RWPE1 (cell line): ENCODE measurements at regions not wholly inside any gene's neighbourhood (a gene's known extent, or its start where the extent isn't known, plus 50 kb on each side); places are given as distances from the start of the nearest gene placed in this dataset.

Experiments used
- CTCF ChIA-PET: fragments of 350-600 bp; sonication (Branson Sonifier 250); formaldehyde crosslinking; extraction: SDS; loops from one replicate; lab custom pipeline; 2021; lab: Yijun Ruan, JAX
- POLR2A ChIA-PET: fragments of 400-600 bp; formaldehyde crosslinking; extraction: SDS; loops from one replicate; lab custom pipeline; 2020; ENCODE audit warnings: antibody characterized with exemption; ENCODE audit not compliant: low non-redundant PET; lab: Yijun Ruan, JAX
- DNase-seq: peaks from one replicate; pipeline ENCODE4 v3.0.0; 2012; ENCODE audit warnings: low spot score
- H3K27ac ChIP-seq: fragments of 450-650 bp; 2 replicates; pipeline ENCODE4 v1.5.1; 2017
- CTCF ChIP-seq: fragments of 450-650 bp; conservative IDR thresholded peaks from 2 replicates; pipeline ENCODE4 v1.5.1; 2017; ENCODE audit warnings: low read depth, mild to moderate bottlenecking

GRCh38 chr16:9033125-9033830, 58.2 kb upstream of the HAPSTR1 start:
- peak; percentile 64 for DNase-seq
- H3K27ac ChIP-seq, result no peak overlapping the region
- CTCF ChIA-PET, result interaction anchor here (0.6 to 2.4 kb wide), 5 partner anchors 14 to 102 kb away, joined by 3 to 10 read pairs (median 3); no protein-coding TSS in a partner anchor
- TF ChIP-seq CTCF, result peak; percentile 20; the same call in 1 of the 2 replicates
- POLR2A ChIA-PET, result no interaction called here

- TF ChIP-seq CTCF, result no peak
- POLR2A ChIA-PET, result no interaction called here
- CTCF ChIA-PET, result interaction anchor here (0.6 to 2.4 kb wide), 3 partner anchors 13 to 25 kb away, joined by 4 to 10 read pairs (median 5); no protein-coding TSS in a partner anchor
- no peak for DNase-seq
- no peak overlapping the region for H3K27ac ChIP-seq
These were observed 57.4 kb upstream of the HAPSTR1 start for GRCh38 chr16:9034056-9034455.

- CTCF ChIA-PET, result interaction anchor here (0.6 kb wide), 1 partner anchor 35 kb away, joined by 4 read pairs; no protein-coding TSS in a partner anchor
These were observed 55.4 kb upstream of the HAPSTR1 start for GRCh38 chr16:9035996-9036395.

GRCh38 chr16:9039210-9039609, 52.2 kb upstream of the HAPSTR1 start:
- CTCF ChIA-PET, result interaction anchor here (0.7 kb wide), 1 partner anchor 889 kb away, joined by 3 read pairs; no protein-coding TSS in a partner anchor
- POLR2A ChIA-PET, result interaction anchor here (0.6 kb wide), 1 partner anchor 1388 kb away, joined by 3 read pairs; no protein-coding TSS in a partner anchor
- no peak for DNase-seq
- TF ChIP-seq CTCF, result no peak
- no peak overlapping the region for H3K27ac ChIP-seq

More at GRCh38 chr16:9035996-9036395, 55.4 kb upstream of the HAPSTR1 start:
- DNase-seq, result no peak
- TF ChIP-seq CTCF, result no peak
- H3K27ac ChIP-seq, result no peak overlapping the region
- POLR2A ChIA-PET, result no interaction called here

GRCh38 chr16:9040800-9041412, 50.5 kb upstream of the HAPSTR1 start:
- CTCF ChIA-PET, result interaction anchor here (0.7 kb wide), 2 partner anchors 34 to 210 kb away, joined by 3 read pairs; no protein-coding TSS in a partner anchor
- no peak overlapping the region for H3K27ac ChIP-seq
- no peak for TF ChIP-seq CTCF
- POLR2A ChIA-PET, result no interaction called here
- DNase-seq, result no peak
